WTC11 (cell line): ENCODE measurements at regions not wholly inside any gene's neighbourhood (a gene's known extent, or its start where the extent isn't known, plus 50 kb on each side); places are given as distances from the start of the nearest gene placed in this dataset.

ENCODE experiments used
- ATAC-seq: fragments of 200-7000 bp; cut with Tn5 transposase; 2 replicates; pipeline ENCODE4 v1.10.0; 2021; ENCODE audit warnings: mild to moderate bottlenecking, moderate library complexity
- CTCF ChIA-PET: fragments of 300-600 bp; sonication (Branson Sonifier 250); formaldehyde crosslinking; loops from one replicate; lab custom pipeline; 2021; ENCODE audit warnings: antibody characterized with exemption; lab: Charles Lee
- POLR2A ChIA-PET: fragments of 350-600 bp; sonication (Branson Sonifier 250); formaldehyde crosslinking; loops from one replicate; lab custom pipeline; 2021; ENCODE audit warnings: antibody characterized with exemption; lab: Charles Lee
- DNase-seq: peaks from one replicate; pipeline ENCODE4 v3.0.0; 2021; ENCODE audit warnings: low spot score
- H3K27ac Mint-ChIP-seq: 2 replicates; pipeline ENCODE4 v1.8.0; 2021; ENCODE audit warnings: mixed read lengths
- H3K27me3 Mint-ChIP-seq: 2 replicates; pipeline ENCODE4 v1.8.0; 2021; ENCODE audit warnings: low read depth, mild to moderate bottlenecking, moderate library complexity, mixed read lengths
- H3K36me3 Mint-ChIP-seq: 2 replicates; pipeline ENCODE4 v1.8.0; 2021; ENCODE audit warnings: mixed read lengths
- H3K4me1 Mint-ChIP-seq: 2 replicates; pipeline ENCODE4 v1.8.0; 2022; ENCODE audit warnings: mixed read lengths
- H3K4me3 Mint-ChIP-seq: 2 replicates; pipeline ENCODE4 v1.8.0; 2021; ENCODE audit warnings: mild to moderate bottlenecking, moderate library complexity, mixed read lengths
- H3K9me3 Mint-ChIP-seq: 2 replicates; pipeline ENCODE4 v1.8.0; 2021; ENCODE audit warnings: mixed read lengths
- AR ChIP-seq: fragments of 250-450 bp; sonication (Bioruptor Pico); IDR thresholded peaks from 2 replicates; pipeline ENCODE4 v1.9.0; 2021; ENCODE audit warnings: mild to moderate bottlenecking
- CREB1 ChIP-seq: sonication (generic); formaldehyde crosslinking; IDR thresholded peaks from 2 replicates; pipeline ENCODE4 v1.8.0; 2023; ENCODE audit warnings: mild to moderate bottlenecking, missing genetic modification reagents
- E2F1 ChIP-seq: sonication (generic); formaldehyde crosslinking; IDR thresholded peaks from 2 replicates; pipeline ENCODE4 v1.8.0; 2022; ENCODE audit warnings: mild to moderate bottlenecking, missing genetic modification reagents
- FOXK1 ChIP-seq: sonication (generic); formaldehyde crosslinking; IDR thresholded peaks from 2 replicates; pipeline ENCODE4 v1.8.0; 2022; ENCODE audit warnings: mild to moderate bottlenecking, moderate library complexity, missing genetic modification reagents
- GRHL2 ChIP-seq: fragments of 250-450 bp; sonication (Bioruptor Pico); IDR thresholded peaks from 2 replicates; pipeline ENCODE4 v1.8.0; 2022; ENCODE audit warnings: mild to moderate bottlenecking, moderate library complexity; ENCODE audit not compliant: insufficient replicate concordance, severe bottlenecking
- HMGA2 ChIP-seq: fragments of 250-450 bp; sonication (Bioruptor Pico); IDR thresholded peaks from 2 replicates; pipeline ENCODE4 v1.4.0; 2021; ENCODE audit warnings: mild to moderate bottlenecking, moderate library complexity
- IRF1 ChIP-seq: sonication (generic); formaldehyde crosslinking; IDR thresholded peaks from 2 replicates; pipeline ENCODE4 v1.8.0; 2023; ENCODE audit warnings: missing genetic modification reagents
- JUN ChIP-seq: sonication (generic); formaldehyde crosslinking; IDR thresholded peaks from 2 replicates; pipeline ENCODE4 v1.8.0; 2023; ENCODE audit warnings: mild to moderate bottlenecking, missing genetic modification reagents
- KAT7 ChIP-seq: sonication (generic); formaldehyde crosslinking; IDR thresholded peaks from 2 replicates; pipeline ENCODE4 v1.8.1; 2023; ENCODE audit warnings: missing genetic modification reagents, mild to moderate bottlenecking, borderline replicate concordance
- MYBL2 ChIP-seq: sonication (generic); formaldehyde crosslinking; IDR thresholded peaks from 2 replicates; pipeline ENCODE4 v1.8.1; 2023; ENCODE audit warnings: mild to moderate bottlenecking, moderate library complexity, missing genetic modification reagents
- PREB ChIP-seq: sonication (generic); formaldehyde crosslinking; IDR thresholded peaks from 2 replicates; pipeline ENCODE4 v1.8.1; 2022; ENCODE audit warnings: mild to moderate bottlenecking, missing genetic modification reagents, moderate library complexity, borderline replicate concordance
- SMAD4 ChIP-seq: sonication (generic); formaldehyde crosslinking; IDR thresholded peaks from 2 replicates; pipeline ENCODE4 v1.8.0; 2022; ENCODE audit warnings: mild to moderate bottlenecking, missing genetic modification reagents
- SOX15 ChIP-seq: fragments of 250-450 bp; sonication (Bioruptor Pico); IDR thresholded peaks from 2 replicates; pipeline ENCODE4 v1.9.0; 2021; ENCODE audit warnings: mild to moderate bottlenecking
- TEAD1 ChIP-seq: sonication (generic); formaldehyde crosslinking; IDR thresholded peaks from 2 replicates; pipeline ENCODE4 v1.8.0; 2022; ENCODE audit warnings: mild to moderate bottlenecking, missing genetic modification reagents
- USF2 ChIP-seq: sonication (generic); formaldehyde crosslinking; IDR thresholded peaks from 2 replicates; pipeline ENCODE4 v1.8.1; 2023; ENCODE audit warnings: mild to moderate bottlenecking, missing genetic modification reagents, moderate library complexity
- ZBTB43 ChIP-seq: sonication (generic); formaldehyde crosslinking; IDR thresholded peaks from 2 replicates; pipeline ENCODE4 v1.8.1; 2023; ENCODE audit warnings: mild to moderate bottlenecking, missing genetic modification reagents
- ZNF423 ChIP-seq: fragments of 250-450 bp; sonication (Bioruptor Pico); IDR thresholded peaks from 2 replicates; pipeline ENCODE4 v2.1.2; 2022; ENCODE audit warnings: mild to moderate bottlenecking, moderate library complexity

GRCh38 chr4:97353876-97354275 lies 789.4 kb downstream of the STPG2 start (continued):
- no peak for TF ChIP-seq SOX15 (CRISPR knock-in tag)
- no peak for TF ChIP-seq GRHL2 (CRISPR knock-in tag)
- no peak for TF ChIP-seq USF2 (CRISPR knock-in tag)
- TF ChIP-seq SMAD4 (CRISPR knock-in tag) = no peak
- no peak for TF ChIP-seq ZNF423 (CRISPR knock-in tag)
- TF ChIP-seq PREB = no peak
- no peak for TF ChIP-seq JUN (CRISPR knock-in tag)
- TF ChIP-seq AR (CRISPR knock-in tag) = no peak

GRCh38 chr4:97359826-97360225 lies 783.5 kb downstream of the STPG2 start:
- H3K36me3 Mint-ChIP-seq = peaks cover 62% of the 10 kb centered on the region

More at GRCh38 chr4:97359826-97360225, 783.5 kb downstream of the STPG2 start:
- Mint-ChIP-seq H3K27me3 (no peaks in the 10 kb centered on the region), H3K4me3 (no peak overlapping the region), H3K9me3 (peaks cover 62% of the 10 kb centered on the region), H3K4me1 (no peaks in the 10 kb centered on the region)
- CTCF ChIA-PET = no interaction called here
- POLR2A ChIA-PET = no interaction called here
- TF ChIP-seq KAT7 (CRISPR knock-in tag) = no peak
- no peak for TF ChIP-seq CREB1 (CRISPR knock-in tag)
- TF ChIP-seq FOXK1 (CRISPR knock-in tag) = no peak
- no peak for TF ChIP-seq TEAD1
- TF ChIP-seq MYBL2 (CRISPR knock-in tag) = no peak
- no peak for TF ChIP-seq HMGA2 (CRISPR knock-in tag)
- TF ChIP-seq ZBTB43 = no peak
- TF ChIP-seq IRF1 (CRISPR knock-in tag) = no peak
- TF ChIP-seq E2F1 = no peak
- TF ChIP-seq, all 79 proteins: peak for 0
- ATAC-seq = no peak
- H3K27ac Mint-ChIP-seq = no peak overlapping the region
- no peak for DNase-seq
